H1 (cell line): ENCODE measurements at regions not wholly inside any gene's neighbourhood (a gene's known extent, or its start where the extent isn't known, plus 50 kb on each side); places are given as distances from the start of the nearest gene placed in this dataset.

Experiments
- ATF3 ChIP-seq: IDR thresholded peaks from 2 replicates; pipeline ENCODE4 v1.6.1; 2011; ENCODE audit warnings: low read depth, mild to moderate bottlenecking, low read length; ENCODE audit not compliant: insufficient read depth
- BCL11A ChIP-seq, 2 experiments: IDR thresholded peaks; one replicate each; pipeline ENCODE4 v1.6.1; 2011; ENCODE audit warnings: low read depth in 2 of 2, low read length in 2 of 2, mild to moderate bottlenecking in 2 of 2
- BRCA1 ChIP-seq: IDR thresholded peaks from 2 replicates; pipeline ENCODE4 v1.6.1; 2012; ENCODE audit warnings: low read depth, low read length, improper control_type of control experiment
- CTBP2 ChIP-seq: IDR thresholded peaks from 2 replicates; pipeline ENCODE4 v1.7.0; 2011; ENCODE audit warnings: borderline replicate concordance, mild to moderate bottlenecking, moderate library complexity, mixed read lengths, low read length; ENCODE audit not compliant: insufficient read depth, insufficient read length
- EGR1 ChIP-seq: IDR thresholded peaks from 2 replicates; pipeline ENCODE4 v1.6.1; 2011; ENCODE audit warnings: low read depth, low read length, borderline replicate concordance
- EP300 ChIP-seq, 2 experiments: IDR thresholded peaks; 1 replicate in 1 of 2; 2 replicates in 1 of 2; pipeline ENCODE4 v1.6.1; 2011 to 2012; ENCODE audit warnings: low read depth in 2 of 2, low read length in 2 of 2, mild to moderate bottlenecking in 2 of 2, borderline replicate concordance in 1 of 2, inconsistent platforms in 1 of 2, moderate library complexity in 1 of 2
- RBBP5 ChIP-seq: IDR thresholded peaks from 2 replicates; pipeline ENCODE4 v1.7.1; 2012; ENCODE audit warnings: low read depth, mild to moderate bottlenecking, inconsistent platforms, low read length, moderate library complexity, borderline replicate concordance
- USF2 ChIP-seq: IDR thresholded peaks from 2 replicates; pipeline ENCODE4 v1.6.1; 2011; ENCODE audit warnings: low read length, improper control_type of control experiment
- TF ChIP-seq, protein P1 (sequence below): fragments of 300-600 bp; sonication (generic); IDR thresholded peaks from 2 replicates; pipeline ENCODE4 v1.7.1; 2012; ENCODE audit warnings: low read length, moderate library complexity, mild to moderate bottlenecking, inconsistent platforms; ENCODE audit not compliant: insufficient replicate concordance

DNA sequence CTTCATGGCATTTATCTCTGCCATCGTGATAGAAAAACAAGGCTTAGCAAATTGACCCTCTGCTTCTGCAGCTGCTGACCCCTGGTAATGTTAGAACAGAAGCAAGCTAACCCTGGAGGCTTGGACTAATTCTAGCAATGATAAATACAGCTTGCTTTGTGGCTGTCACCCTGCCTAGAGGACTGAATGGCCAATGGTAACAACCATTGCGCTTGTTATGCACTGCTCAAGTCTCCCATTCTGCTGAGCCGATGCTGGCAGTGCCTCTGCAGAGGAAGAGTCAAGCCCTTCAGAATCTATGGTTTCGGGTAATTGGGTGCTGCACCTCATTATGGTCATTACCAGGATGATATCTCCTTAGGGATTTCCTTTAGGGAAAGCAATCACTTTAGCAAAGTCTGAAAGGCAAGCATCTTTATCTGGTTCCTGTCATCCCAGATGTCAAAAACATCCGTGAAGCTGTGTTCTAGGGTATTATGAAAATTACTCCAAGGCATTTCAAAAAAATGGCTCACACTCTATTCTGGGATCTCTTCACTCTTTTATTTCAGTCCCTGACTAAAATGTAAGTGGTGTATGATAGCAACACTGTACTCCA is 186.8 kb upstream of the DLGAP1 start (continued):
- TF ChIP-seq, protein P1, sequence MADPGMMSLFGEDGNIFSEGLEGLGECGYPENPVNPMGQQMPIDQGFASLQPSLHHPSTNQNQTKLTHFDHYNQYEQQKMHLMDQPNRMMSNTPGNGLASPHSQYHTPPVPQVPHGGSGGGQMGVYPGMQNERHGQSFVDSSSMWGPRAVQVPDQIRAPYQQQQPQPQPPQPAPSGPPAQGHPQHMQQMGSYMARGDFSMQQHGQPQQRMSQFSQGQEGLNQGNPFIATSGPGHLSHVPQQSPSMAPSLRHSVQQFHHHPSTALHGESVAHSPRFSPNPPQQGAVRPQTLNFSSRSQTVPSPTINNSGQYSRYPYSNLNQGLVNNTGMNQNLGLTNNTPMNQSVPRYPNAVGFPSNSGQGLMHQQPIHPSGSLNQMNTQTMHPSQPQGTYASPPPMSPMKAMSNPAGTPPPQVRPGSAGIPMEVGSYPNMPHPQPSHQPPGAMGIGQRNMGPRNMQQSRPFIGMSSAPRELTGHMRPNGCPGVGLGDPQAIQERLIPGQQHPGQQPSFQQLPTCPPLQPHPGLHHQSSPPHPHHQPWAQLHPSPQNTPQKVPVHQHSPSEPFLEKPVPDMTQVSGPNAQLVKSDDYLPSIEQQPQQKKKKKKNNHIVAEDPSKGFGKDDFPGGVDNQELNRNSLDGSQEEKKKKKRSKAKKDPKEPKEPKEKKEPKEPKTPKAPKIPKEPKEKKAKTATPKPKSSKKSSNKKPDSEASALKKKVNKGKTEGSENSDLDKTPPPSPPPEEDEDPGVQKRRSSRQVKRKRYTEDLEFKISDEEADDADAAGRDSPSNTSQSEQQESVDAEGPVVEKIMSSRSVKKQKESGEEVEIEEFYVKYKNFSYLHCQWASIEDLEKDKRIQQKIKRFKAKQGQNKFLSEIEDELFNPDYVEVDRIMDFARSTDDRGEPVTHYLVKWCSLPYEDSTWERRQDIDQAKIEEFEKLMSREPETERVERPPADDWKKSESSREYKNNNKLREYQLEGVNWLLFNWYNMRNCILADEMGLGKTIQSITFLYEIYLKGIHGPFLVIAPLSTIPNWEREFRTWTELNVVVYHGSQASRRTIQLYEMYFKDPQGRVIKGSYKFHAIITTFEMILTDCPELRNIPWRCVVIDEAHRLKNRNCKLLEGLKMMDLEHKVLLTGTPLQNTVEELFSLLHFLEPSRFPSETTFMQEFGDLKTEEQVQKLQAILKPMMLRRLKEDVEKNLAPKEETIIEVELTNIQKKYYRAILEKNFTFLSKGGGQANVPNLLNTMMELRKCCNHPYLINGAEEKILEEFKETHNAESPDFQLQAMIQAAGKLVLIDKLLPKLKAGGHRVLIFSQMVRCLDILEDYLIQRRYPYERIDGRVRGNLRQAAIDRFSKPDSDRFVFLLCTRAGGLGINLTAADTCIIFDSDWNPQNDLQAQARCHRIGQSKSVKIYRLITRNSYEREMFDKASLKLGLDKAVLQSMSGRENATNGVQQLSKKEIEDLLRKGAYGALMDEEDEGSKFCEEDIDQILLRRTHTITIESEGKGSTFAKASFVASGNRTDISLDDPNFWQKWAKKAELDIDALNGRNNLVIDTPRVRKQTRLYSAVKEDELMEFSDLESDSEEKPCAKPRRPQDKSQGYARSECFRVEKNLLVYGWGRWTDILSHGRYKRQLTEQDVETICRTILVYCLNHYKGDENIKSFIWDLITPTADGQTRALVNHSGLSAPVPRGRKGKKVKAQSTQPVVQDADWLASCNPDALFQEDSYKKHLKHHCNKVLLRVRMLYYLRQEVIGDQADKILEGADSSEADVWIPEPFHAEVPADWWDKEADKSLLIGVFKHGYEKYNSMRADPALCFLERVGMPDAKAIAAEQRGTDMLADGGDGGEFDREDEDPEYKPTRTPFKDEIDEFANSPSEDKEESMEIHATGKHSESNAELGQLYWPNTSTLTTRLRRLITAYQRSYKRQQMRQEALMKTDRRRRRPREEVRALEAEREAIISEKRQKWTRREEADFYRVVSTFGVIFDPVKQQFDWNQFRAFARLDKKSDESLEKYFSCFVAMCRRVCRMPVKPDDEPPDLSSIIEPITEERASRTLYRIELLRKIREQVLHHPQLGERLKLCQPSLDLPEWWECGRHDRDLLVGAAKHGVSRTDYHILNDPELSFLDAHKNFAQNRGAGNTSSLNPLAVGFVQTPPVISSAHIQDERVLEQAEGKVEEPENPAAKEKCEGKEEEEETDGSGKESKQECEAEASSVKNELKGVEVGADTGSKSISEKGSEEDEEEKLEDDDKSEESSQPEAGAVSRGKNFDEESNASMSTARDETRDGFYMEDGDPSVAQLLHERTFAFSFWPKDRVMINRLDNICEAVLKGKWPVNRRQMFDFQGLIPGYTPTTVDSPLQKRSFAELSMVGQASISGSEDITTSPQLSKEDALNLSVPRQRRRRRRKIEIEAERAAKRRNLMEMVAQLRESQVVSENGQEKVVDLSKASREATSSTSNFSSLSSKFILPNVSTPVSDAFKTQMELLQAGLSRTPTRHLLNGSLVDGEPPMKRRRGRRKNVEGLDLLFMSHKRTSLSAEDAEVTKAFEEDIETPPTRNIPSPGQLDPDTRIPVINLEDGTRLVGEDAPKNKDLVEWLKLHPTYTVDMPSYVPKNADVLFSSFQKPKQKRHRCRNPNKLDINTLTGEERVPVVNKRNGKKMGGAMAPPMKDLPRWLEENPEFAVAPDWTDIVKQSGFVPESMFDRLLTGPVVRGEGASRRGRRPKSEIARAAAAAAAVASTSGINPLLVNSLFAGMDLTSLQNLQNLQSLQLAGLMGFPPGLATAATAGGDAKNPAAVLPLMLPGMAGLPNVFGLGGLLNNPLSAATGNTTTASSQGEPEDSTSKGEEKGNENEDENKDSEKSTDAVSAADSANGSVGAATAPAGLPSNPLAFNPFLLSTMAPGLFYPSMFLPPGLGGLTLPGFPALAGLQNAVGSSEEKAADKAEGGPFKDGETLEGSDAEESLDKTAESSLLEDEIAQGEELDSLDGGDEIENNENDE: no peak
- TF ChIP-seq ATF3 (no peak), CTBP2 (no peak), BRCA1 (no peak), BCL11A (IDR thresholded peaks at IDR 0.05; ENCODE audit: low read depth in 2 of 2, low read length in 2 of 2) (no peak), USF2 (no peak), RBBP5 (no peak), EP300 (IDR thresholded peaks at IDR 0.05; ENCODE audit: borderline replicate concordance in 1 of 2, low read depth in 2 of 2, low read length in 2 of 2) (no peak), EGR1 (no peak)
